ENCODE measurements at regions not wholly inside any gene's neighbourhood (a gene's known extent, or its start where the extent isn't known, plus 50 kb on each side); places are given as distances from the start of the nearest gene placed in this dataset.

- no peaks in the 10 kb centered on the region for H3K79me2 ChIP-seq (ENCODE audit: insufficient read depth, low read length)
- H3K9me3 Mint-ChIP-seq: peaks cover 0 to 8% of the 10 kb centered on the region in 2 experiments; a peak in 3 of 5 replicates
- no peak overlapping the region for H3K27ac ChIP-seq (ENCODE audit: insufficient read length, low read depth, low read length)
- H3K4me2 ChIP-seq (ENCODE audit: insufficient read depth, insufficient read length, low read length): no peak overlapping the region
- H4K8ac ChIP-seq (replicated peaks; ENCODE audit: insufficient read length, low read depth, low read length): no peak overlapping the region
- H3K27me3 ChIP-seq (ENCODE audit: insufficient read depth, low read length): no peaks in the 10 kb centered on the region
- no peaks in the 10 kb centered on the region for H3K79me1 ChIP-seq (ENCODE audit: insufficient read depth, low read depth, low read length, poor library complexity, severe bottlenecking)
- H2AK5ac ChIP-seq (ENCODE audit: insufficient read length, low read length): no peak overlapping the region
- H3K4ac ChIP-seq (ENCODE audit: low read depth, low read length): no peak overlapping the region
- H3K9me3 ChIP-seq (ENCODE audit: control insufficient read depth, low read depth, low read length): no peaks in the 10 kb centered on the region
- no peaks in the 10 kb centered on the region; the same call in 1 of the 2 replicates for H3K27me3 Mint-ChIP-seq (ENCODE audit: low read depth)
- H3K4me1 ChIP-seq (ENCODE audit: insufficient read depth, low read length): no peaks in the 10 kb centered on the region; the same call in 1 of the 2 replicates
- no peak overlapping the region for H4K91ac ChIP-seq (ENCODE audit: insufficient read length, low read depth, low read length)
- no peak overlapping the region for H2BK15ac ChIP-seq (ENCODE audit: low read depth, low read length)
- WGBS (ENCODE audit: extremely low coverage, insufficient read length, low lambda C conversion rate): no CpG with 5 or more reads among the region's 3 CpGs
- no peaks in the 10 kb centered on the region for H3K23me2 ChIP-seq (ENCODE audit: insufficient read length, low read depth, low read length, poor library complexity, severe bottlenecking)
- H2BK20ac ChIP-seq (ENCODE audit: low read depth, low read length, poor library complexity, severe bottlenecking): no peak overlapping the region
- no peak overlapping the region for H3K14ac ChIP-seq (ENCODE audit: insufficient read depth, low read length)
- no peak overlapping the region for H4K5ac ChIP-seq (ENCODE audit: insufficient read length, low read depth, low read length)
- H3K4me3 Mint-ChIP-seq: no peak overlapping the region
- H3K18ac ChIP-seq (ENCODE audit: insufficient read length, low read depth, low read length): no peak overlapping the region
- no peak overlapping the region for H2BK5ac ChIP-seq (ENCODE audit: insufficient read length, low read length)
- peaks cover 22 to 24% of the 10 kb centered on the region in 2 experiments for H3K4me1 Mint-ChIP-seq
- H3K56ac ChIP-seq (ENCODE audit: insufficient read length, low read depth, low read length): no peak overlapping the region
- no peaks in the 10 kb centered on the region for H4K20me1 ChIP-seq (ENCODE audit: control insufficient read depth, insufficient read depth, insufficient read length)
- H2BK12ac ChIP-seq (ENCODE audit: insufficient read length, low read depth, low read length): no peak overlapping the region
- H2AFZ ChIP-seq (ENCODE audit: low read length): no peak overlapping the region
- no peak overlapping the region for H3K27ac Mint-ChIP-seq
- no peak overlapping the region for H3K9ac ChIP-seq (ENCODE audit: extremely low read depth, insufficient read length, low read length)
- no peak for TF ChIP-seq CTCF (conservative IDR thresholded peaks at IDR 0.05)
- DNase-seq: no peak
- H3T11ph ChIP-seq (ENCODE audit: low read length): no peak overlapping the region
- no peak overlapping the region for H3K23ac ChIP-seq (ENCODE audit: insufficient read length, low read depth, low read length)
- no peak overlapping the region for H2BK120ac ChIP-seq (ENCODE audit: low read depth, low read length, poor library complexity, severe bottlenecking)
- H3K36me3 Mint-ChIP-seq (ENCODE audit: insufficient read depth in 1 of 3, low read depth in 3 of 3): peaks cover 0 to 14% (median 0%) of the 10 kb centered on the region in 3 experiments; a peak in 3 of 7 replicates
Measured at GRCh38 chr6:145008715-145009114, 723.6 kb downstream of the UTRN start.

Data from H9 (cell line).